Right lung (tissue), 2 donors: ENCODE measurements at regions not wholly inside any gene's neighbourhood (a gene's known extent, or its start where the extent isn't known, plus 50 kb on each side); places are given as distances from the start of the nearest gene placed in this dataset.

ENCODE experiments used
- DNase-seq, 2 donors: peaks; one replicate each; pipeline ENCODE4 v3.0.0-alpha.2; 2013

- no peak for DNase-seq
Measured at GRCh38 chr6:137779982-137780381, 87.1 kb upstream of the TNFAIP3 start.

GRCh38 chr6:137780447-137781034, 86.5 kb upstream of the TNFAIP3 start:
- DNase-seq = no peak

DNA sequence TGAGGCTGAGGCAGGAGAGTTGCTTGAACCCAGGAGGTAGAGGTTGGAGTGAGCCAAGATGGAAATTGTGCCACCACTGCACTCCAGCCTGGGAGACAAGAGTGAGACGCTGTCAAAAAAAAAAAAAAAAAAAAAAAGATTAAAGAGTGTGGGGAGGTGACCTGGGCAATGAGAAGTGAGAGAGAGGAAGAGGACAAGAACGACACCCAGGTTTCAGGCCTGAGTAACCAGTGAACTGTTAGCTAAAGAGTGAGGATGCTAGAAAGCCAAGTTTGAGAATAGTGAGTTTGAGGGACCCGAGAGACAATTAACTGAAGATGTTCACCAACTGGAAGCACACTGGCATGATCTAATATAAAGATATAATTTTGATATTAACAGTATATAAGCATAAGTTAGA, 85.4 kb upstream of the TNFAIP3 start:
- no peak for DNase-seq

DNA sequence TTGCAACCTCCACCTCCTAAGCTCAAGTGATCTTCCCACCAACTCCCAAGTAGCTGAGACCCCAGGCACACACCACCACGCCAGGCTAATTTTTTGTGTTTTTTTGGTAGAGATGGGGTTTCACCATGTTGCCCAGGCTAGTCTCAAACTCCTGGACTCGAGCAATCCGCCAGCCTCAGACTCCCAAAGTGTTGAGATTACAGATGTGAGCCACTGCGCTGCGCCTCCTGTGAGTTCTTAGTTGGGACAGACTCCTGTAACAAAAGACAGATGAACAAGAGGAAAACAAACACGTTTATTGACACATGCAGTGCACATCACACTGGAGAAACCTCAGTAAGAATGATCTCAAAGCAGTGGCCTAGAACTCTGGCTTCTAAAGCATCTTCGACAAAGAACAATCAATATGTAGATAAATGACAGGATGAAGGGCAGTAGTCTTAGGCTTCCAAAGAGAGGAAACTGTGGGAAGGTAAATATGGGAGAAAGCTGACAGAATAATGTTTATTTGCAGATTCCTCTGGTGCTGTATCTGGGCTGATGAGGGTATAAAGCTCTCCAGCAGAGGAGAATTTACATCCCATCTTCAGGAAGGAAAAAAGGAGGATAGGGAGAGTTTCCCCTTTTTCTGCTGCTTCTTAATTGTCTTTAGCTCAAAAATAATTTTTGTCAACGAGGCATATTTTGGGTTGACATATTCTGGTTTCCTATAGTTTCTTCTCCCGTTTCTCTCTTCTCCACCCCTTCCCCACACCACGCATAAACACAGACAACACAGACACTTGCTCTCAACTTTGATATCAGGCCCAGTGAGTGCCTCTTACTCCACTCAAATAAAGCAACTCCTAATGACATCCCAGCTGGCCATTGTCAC, 84.7 kb upstream of the TNFAIP3 start:
- DNase-seq = no peak

DNA sequence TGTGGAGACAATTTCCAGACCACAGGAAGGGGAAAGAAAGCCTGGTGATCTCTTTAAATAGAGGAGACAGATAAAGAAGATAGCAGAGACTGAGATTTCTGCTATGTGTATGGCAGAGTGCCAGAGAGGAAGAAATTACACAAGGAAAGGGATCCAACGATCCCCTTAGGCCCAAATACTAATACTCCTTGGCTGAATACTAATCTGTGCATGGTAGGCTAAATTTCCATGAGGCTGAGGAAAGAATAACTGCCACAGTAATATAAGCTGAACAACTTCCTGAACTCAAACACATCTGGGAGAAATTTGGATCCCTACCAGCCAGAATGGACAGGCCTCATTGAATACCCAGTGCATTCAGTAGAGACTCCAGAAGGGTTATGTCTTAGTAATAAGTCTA, 83.3 kb upstream of the TNFAIP3 start:
- DNase-seq = no peak

- DNase-seq = no peak
Measured at GRCh38 chr6:137784583-137784982, 82.5 kb upstream of the TNFAIP3 start.

DNA sequence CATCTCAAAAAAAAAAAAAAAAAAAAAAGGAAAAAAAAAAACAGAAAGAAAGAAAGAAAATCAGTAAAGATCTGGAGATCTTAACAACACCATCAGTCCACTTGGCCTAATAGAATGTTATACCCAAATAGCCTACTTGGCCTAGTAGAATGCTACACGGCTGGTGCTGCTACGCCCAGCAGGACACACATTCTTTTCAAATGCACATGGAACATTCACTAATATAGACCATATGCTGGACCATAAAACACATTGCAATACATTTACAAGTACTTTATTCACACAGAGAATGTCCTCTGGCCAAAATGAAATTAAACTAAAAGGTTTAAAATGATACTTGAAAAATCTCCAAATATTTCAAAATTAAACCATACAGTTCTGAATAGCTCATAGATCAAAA, 80.0 kb upstream of the TNFAIP3 start:
- DNase-seq = no peak

- no peak for DNase-seq
Measured at GRCh38 chr6:137788248-137788647, 78.8 kb upstream of the TNFAIP3 start.

GRCh38 chr6:137791281-137792159, 75.5 kb upstream of the TNFAIP3 start:
- DNase-seq = no peak

- DNase-seq = no peak
Measured at GRCh38 chr6:137792160-137793033, 74.7 kb upstream of the TNFAIP3 start.

DNA sequence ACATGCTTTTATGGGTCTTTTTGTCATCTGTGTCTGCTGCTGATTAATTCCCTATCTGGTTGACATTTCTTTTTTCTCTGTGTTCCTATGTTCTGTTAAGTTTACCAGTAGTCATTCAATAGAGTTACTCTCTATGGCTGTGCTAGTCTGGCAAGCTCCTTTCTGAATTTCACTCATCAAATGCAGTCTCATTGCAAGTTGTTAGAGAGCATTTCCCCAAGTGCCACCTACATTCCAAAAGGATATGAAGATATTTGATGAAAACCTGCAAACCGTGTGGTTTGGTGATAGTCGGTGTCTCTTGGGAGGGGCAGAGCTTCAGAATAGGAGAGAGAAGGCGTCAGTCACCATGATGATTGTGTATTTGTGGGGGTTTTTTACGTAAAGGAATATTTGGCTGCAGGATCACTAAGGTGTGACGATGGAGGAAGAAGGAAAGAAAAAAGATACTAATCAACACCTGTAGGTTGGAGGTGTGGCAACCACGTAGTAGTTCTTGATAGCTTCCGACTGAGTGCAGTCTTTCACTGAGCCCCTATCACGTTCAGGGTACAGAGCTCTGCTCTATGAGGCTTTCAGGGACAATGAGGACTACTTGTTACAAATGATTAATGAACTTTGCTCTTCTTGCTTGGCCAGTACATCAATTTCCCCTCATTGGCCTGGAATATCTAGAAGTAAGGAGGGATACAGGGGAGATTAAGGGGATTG, 73.1 kb upstream of the TNFAIP3 start:
- no peak for DNase-seq

GRCh38 chr6:137794516-137795201, 72.4 kb upstream of the TNFAIP3 start:
- no peak for DNase-seq

- no peak for DNase-seq
Measured at GRCh38 chr6:137795501-137795900, 71.6 kb upstream of the TNFAIP3 start.

- no peak for DNase-seq
Measured at GRCh38 chr6:137798261-137798660, 68.8 kb upstream of the TNFAIP3 start.

DNA sequence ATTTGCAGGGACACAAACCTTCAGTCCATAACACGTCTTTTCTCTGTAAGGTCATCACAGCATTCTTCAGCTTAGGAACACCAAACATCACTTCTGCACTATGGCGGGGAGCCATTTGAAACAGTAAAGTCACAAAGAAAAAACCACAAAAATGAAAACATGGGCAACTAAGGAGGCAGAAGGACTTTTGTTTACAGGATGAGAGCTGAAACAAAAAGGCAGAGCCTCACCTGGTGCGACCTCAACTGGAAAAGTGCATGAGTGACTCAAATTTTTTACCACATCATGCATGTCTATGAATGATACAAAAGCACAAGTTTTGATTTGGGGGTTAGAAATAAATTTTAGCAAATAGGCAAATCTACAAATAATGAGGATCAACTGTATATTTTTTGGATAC, 68.2 kb upstream of the TNFAIP3 start:
- no peak for DNase-seq

- DNase-seq = no peak
Measured at GRCh38 chr6:137799950-137800568, 67.0 kb upstream of the TNFAIP3 start.

DNA sequence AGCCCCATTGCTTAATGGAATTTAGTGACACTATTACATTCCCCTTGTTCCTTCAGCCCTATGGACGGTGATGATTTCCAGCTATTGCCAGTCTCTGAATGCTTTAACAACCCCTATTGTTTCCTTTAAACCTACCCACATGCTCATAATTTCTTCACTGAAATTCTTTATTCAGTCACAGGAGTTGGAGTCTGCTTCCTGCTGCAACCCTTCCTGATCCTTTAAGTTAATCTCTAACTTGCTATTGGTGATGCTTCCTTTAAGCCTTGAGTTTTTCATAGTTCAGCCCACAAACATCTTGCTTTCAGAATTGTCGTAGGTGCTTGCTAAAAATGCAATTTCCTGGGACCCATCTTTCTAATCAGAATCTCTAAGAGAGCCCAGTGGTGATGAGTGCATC, 66.3 kb upstream of the TNFAIP3 start:
- no peak for DNase-seq

GRCh38 chr6:137801352-137802114, 65.5 kb upstream of the TNFAIP3 start:
- no peak for DNase-seq
